K562 (cell line): ENCODE measurements at regions not wholly inside any gene's neighbourhood (a gene's known extent, or its start where the extent isn't known, plus 50 kb on each side); places are given as distances from the start of the nearest gene placed in this dataset.

Experiments used
- ATAC-seq: fragments of 200-7000 bp; cut with Tn5 transposase; 3 replicates; pipeline ENCODE4 v1.9.1; 2020; ENCODE audit warnings: moderate library complexity
- BruUV-seq: library from RNA; stranded (reverse); fragments of 400-500 nt; replicated peaks from 2 replicates; lab custom pipeline; 2021; lab: Mats Ljungman, UMichigan
- CTCF ChIA-PET: fragments of 300-600 bp; formaldehyde crosslinking; extraction: SDS; loops from one replicate; lab custom pipeline; 2021; ENCODE audit warnings: low intra/inter-chr PET ratio; lab: Yijun Ruan, JAX
- POLR2A ChIA-PET: fragments of 300-600, 350-650 bp; sonication (Branson Sonifier 250); formaldehyde crosslinking; extraction: SDS; loops from one replicate; lab custom pipeline; 2021; ENCODE audit warnings: antibody characterized with exemption, inconsistent platforms; lab: Yijun Ruan, JAX
- DNase-seq, 4 experiments: peaks; one replicate each; pipeline versions ENCODE4 v3.0.0 to v3.0.0-alpha.2; 2011 to 2018; ENCODE audit warnings: low spot score in 3 of 4, mixed read lengths in 3 of 4; ENCODE audit errors: extremely low read depth in 1 of 4
- FAIRE-seq: peaks from 2 replicates; lab custom pipeline; 2011; peaks lifted over from hg19 to GRCh38; lab: Jason Lieb, UNC
- H2AFZ ChIP-seq: 2 replicates; pipeline ENCODE4 v1.6.0; 2011; ENCODE audit warnings: low read depth, low read length, control low read depth, inconsistent platforms
- H3K27ac ChIP-seq: fragments of 200-600 bp; 3 replicates; pipeline ENCODE4 v1.8.0; 2011; ENCODE audit warnings: low read depth, mild to moderate bottlenecking, control low read depth, inconsistent platforms, low read length, moderate library complexity, mixed read lengths; ENCODE audit errors: extremely low read depth
- H3K27me3 ChIP-seq, 2 experiments: fragments of 300-600 bp in 1 of 2; 2 replicates in 1 of 2; 3 replicates in 1 of 2; pipeline versions ENCODE4 v1.6.0 to v1.8.0; 2011; ENCODE audit warnings: inconsistent platforms in 2 of 2, low read length in 2 of 2, mild to moderate bottlenecking in 1 of 2, mixed read lengths in 1 of 2, moderate library complexity in 1 of 2; ENCODE audit not compliant: control insufficient read depth in 2 of 2, insufficient read depth in 2 of 2
- H3K36me3 ChIP-seq: fragments of 300-600 bp; 3 replicates; pipeline ENCODE4 v1.8.0; 2011; ENCODE audit warnings: mild to moderate bottlenecking, low read length, inconsistent platforms; ENCODE audit not compliant: control insufficient read depth, insufficient read depth
- H3K4me1 ChIP-seq, 2 experiments: fragments of 200-600 bp in 1 of 2; replicated peaks in 1 of 2; 2 replicates in 1 of 2; 3 replicates in 1 of 2; pipeline versions ENCODE4 v1.5.1 to v1.8.0; 2011; ENCODE audit warnings: inconsistent platforms in 2 of 2, low read length in 2 of 2, mild to moderate bottlenecking in 1 of 2, mixed read lengths in 1 of 2, moderate library complexity in 1 of 2; ENCODE audit not compliant: control insufficient read depth in 2 of 2, insufficient read depth in 2 of 2
- H3K4me2 ChIP-seq: 2 replicates; pipeline ENCODE4 v1.6.1; 2011; ENCODE audit warnings: low read length, control low read depth, inconsistent platforms, mixed read lengths; ENCODE audit not compliant: insufficient read depth
- H3K4me3 ChIP-seq: fragments of 200-600 bp; sonication (generic), shearing (Covaris generic); 2 replicates; pipeline ENCODE4 v1.5.1; 2016; ENCODE audit warnings: control low read depth, inconsistent platforms
- H3K79me2 ChIP-seq: fragments of 200-600 bp; 3 replicates; pipeline ENCODE4 v1.8.0; 2011; ENCODE audit warnings: low read length, inconsistent platforms; ENCODE audit not compliant: control insufficient read depth, insufficient read depth
- H3K9ac ChIP-seq, 2 experiments: 2 replicates each; pipeline versions ENCODE4 v1.6.0 to v1.6.1; 2011; ENCODE audit warnings: low read depth in 2 of 2, low read length in 2 of 2, control low read depth in 1 of 2, inconsistent platforms in 1 of 2, mild to moderate bottlenecking in 1 of 2, mixed read lengths in 1 of 2; ENCODE audit not compliant: insufficient read depth in 1 of 2
- H3K9me1 ChIP-seq: one replicate; pipeline ENCODE4 v1.6.0; 2011; ENCODE audit warnings: inconsistent platforms, mild to moderate bottlenecking, low read length, moderate library complexity; ENCODE audit not compliant: control insufficient read depth, insufficient read depth
- H3K9me3 ChIP-seq: replicated peaks from 2 replicates; pipeline ENCODE4 v1.5.1; 2011; ENCODE audit warnings: low read depth, low read length, inconsistent platforms; ENCODE audit not compliant: control insufficient read depth, insufficient read depth
- H4K20me1 ChIP-seq: replicated peaks from 2 replicates; pipeline ENCODE4 v1.6.1; 2011; ENCODE audit warnings: low read length, inconsistent platforms, mixed read lengths; ENCODE audit not compliant: control insufficient read depth, insufficient read depth
- CHD2 ChIP-seq: IDR thresholded peaks from 2 replicates; pipeline ENCODE4 v1.6.1; 2011; ENCODE audit warnings: low read depth, low read length
- E2F5 ChIP-seq: sonication (generic); formaldehyde crosslinking; IDR thresholded peaks from 2 replicates; pipeline ENCODE4 v1.8.0; 2022; ENCODE audit warnings: mild to moderate bottlenecking, missing genetic modification reagents
- E4F1 ChIP-seq: fragments of 250-450 bp; sonication (Bioruptor Pico); IDR thresholded peaks from 2 replicates; pipeline ENCODE4 v1.5.0; 2021; ENCODE audit warnings: mild to moderate bottlenecking, borderline replicate concordance
- MCM7 ChIP-seq, 2 experiments: fragments of 450-650 bp; IDR thresholded peaks; 2 replicates each; pipeline ENCODE4 v1.6.1; 2016 to 2018
- MYC ChIP-seq, 2 experiments: fragments of 250-450 bp in 1 of 2; sonication (Bioruptor Pico) in 1 of 2; IDR thresholded peaks; 2 replicates each; pipeline versions ENCODE4 v1.5.1 to v1.6.1; 2012 to 2021; ENCODE audit warnings: low read depth in 2 of 2, borderline replicate concordance in 1 of 2, improper control_type of control experiment in 1 of 2, low read length in 1 of 2, mild to moderate bottlenecking in 1 of 2, moderate library complexity in 1 of 2
- PTRF ChIP-seq: fragments of 450-650 bp; IDR thresholded peaks from 2 replicates; pipeline ENCODE4 v1.6.1; 2016; ENCODE audit warnings: mild to moderate bottlenecking, missing genetic modification characterization, missing compliant biosample characterization
- RBM34 ChIP-seq: fragments of 200-400 bp; formaldehyde crosslinking; IDR thresholded peaks from 2 replicates; pipeline ENCODE4 v1.6.1; 2018; ENCODE audit warnings: low read length, borderline replicate concordance; ENCODE audit not compliant: insufficient read depth
- ZC3H11A ChIP-seq: IDR thresholded peaks from 2 replicates; pipeline ENCODE4 v1.6.1; 2012; ENCODE audit warnings: low read depth, low read length, improper control_type of control experiment
- ZNF280B ChIP-seq: fragments of 250-450 bp; sonication (Bioruptor Pico); IDR thresholded peaks from 2 replicates; pipeline ENCODE4 v1.5.1; 2021; ENCODE audit warnings: mild to moderate bottlenecking
- ZNF778 ChIP-seq: fragments of 450-650 bp; formaldehyde crosslinking; IDR thresholded peaks from 2 replicates; pipeline ENCODE4 v1.4.0; 2020; ENCODE audit warnings: mild to moderate bottlenecking, moderate library complexity
- ZNF79 ChIP-seq: fragments of 250-450 bp; sonication (Bioruptor Pico); IDR thresholded peaks from 2 replicates; pipeline ENCODE4 v1.4.0; 2020; ENCODE audit warnings: low read depth, mild to moderate bottlenecking, moderate library complexity
- WGBS: fragments of 100-300 bp; shearing (Covaris generic); methylation state at CpG from one replicate; pipeline ENCODE4 v1.1.6; 2016; ENCODE audit warnings: low coverage, mixed read lengths; ENCODE audit not compliant: insufficient coverage; ENCODE audit errors: missing lambda C conversion rate; 5-methylcytosine and 5-hydroxymethylcytosine counted together
- in situ Hi-C: fragments of 300-500 bp; cut with MboI; formaldehyde crosslinking; loops from 4 replicates; pipeline ENCODE4 v1.15.0; 2018; ENCODE audit warnings: inconsistent platforms, mixed read lengths
- intact Hi-C: fragments of 100-400 bp; cut with micrococcal nuclease; formaldehyde crosslinking; loops from 2 replicates; pipeline ENCODE4 v1.14.2; 2022

- intact Hi-C loops, result no loop called here
- Histone ChIP-seq H3K79me2 (no peaks in the 10 kb centered on the region), H3K36me3 (no peaks in the 10 kb centered on the region), H4K20me1 (no peaks in the 10 kb centered on the region), H3K9me1 (no peaks in the 10 kb centered on the region), H3K4me1 (no peaks in the 10 kb centered on the region), H2AFZ (no peak overlapping the region), H3K27ac (no peak overlapping the region), H3K4me3 (no peak overlapping the region), H3K9ac (no peak overlapping the region), H3K27me3 (no peaks in the 10 kb centered on the region), H3K9me3 (no peaks in the 10 kb centered on the region), H3K4me2 (no peak overlapping the region)
- WGBS, result 3% methylated on average over 3 of the region's 3 CpGs
- no peak for TF ChIP-seq E4F1 (CRISPR knock-in tag)
- no peak for TF ChIP-seq MYC (IDR thresholded peaks at IDR 0.05; ENCODE audit: low read depth, low read length)
- TF ChIP-seq MYC (CRISPR knock-in tag; IDR thresholded peaks at IDR 0.05; ENCODE audit: borderline replicate concordance, low read depth), result no peak
- POLR2A ChIA-PET, result no interaction called here
- FAIRE-seq (no peak), ATAC-seq (no peak), DNase-seq (no peak)
- CTCF ChIA-PET, result no interaction called here
- BruUV-seq, result no TSS peak
- in situ Hi-C loops, result no loop called here
Measured at GRCh38 chr2:125169764-125170146, 1144.7 kb downstream of the CNTNAP5 start.

- H3K9ac ChIP-seq, result no peak overlapping the region
- in situ Hi-C loops, result no loop called here
- no peaks in the 10 kb centered on the region for H3K4me1 ChIP-seq
Measured at GRCh38 chr2:125172181-125172580, 1147.1 kb downstream of the CNTNAP5 start.

More at GRCh38 chr2:125172181-125172580, 1147.1 kb downstream of the CNTNAP5 start:
- Histone ChIP-seq H3K36me3 (no peaks in the 10 kb centered on the region), H3K4me3 (no peak overlapping the region), H4K20me1 (no peaks in the 10 kb centered on the region), H2AFZ (no peak overlapping the region), H3K27ac (no peak overlapping the region), H3K9me1 (no peaks in the 10 kb centered on the region), H3K27me3 (no peaks in the 10 kb centered on the region), H3K9me3 (no peaks in the 10 kb centered on the region), H3K4me2 (no peak overlapping the region), H3K79me2 (no peaks in the 10 kb centered on the region)
- WGBS, result 0% methylated on average over 1 of the region's 1 CpG
- ChIA-PET CTCF (no interaction called here), POLR2A (no interaction called here)
- no peak for ATAC-seq
- intact Hi-C loops, result no loop called here
- DNase-seq, result no peak
- TF ChIP-seq CHD2 (no peak), PTRF (tag) (no peak), ZNF280B (CRISPR knock-in tag) (no peak), MCM7 (IDR thresholded peaks at IDR 0.05) (no peak), E2F5 (no peak), ZNF778 (no peak), RBM34 (no peak), ZC3H11A (no peak), ZNF79 (CRISPR knock-in tag) (no peak)
- no TSS peak for BruUV-seq
- no peak for FAIRE-seq
